Astrocyte of the spinal cord (primary cell): ENCODE measurements at regions not wholly inside any gene's neighbourhood (a gene's known extent, or its start where the extent isn't known, plus 50 kb on each side); places are given as distances from the start of the nearest gene placed in this dataset.

Source experiments
- DNase-seq: peaks from one replicate; pipeline ENCODE4 v3.0.0; 2011; ENCODE audit warnings: low read depth, low spot score
- H3K4me3 ChIP-seq: 2 replicates; pipeline ENCODE4 v1.5.1; 2011; ENCODE audit warnings: low read depth, mild to moderate bottlenecking, low read length, moderate library complexity
- CTCF ChIP-seq: IDR thresholded peaks from 2 replicates; pipeline ENCODE4 v1.5.1; 2012; ENCODE audit warnings: low read depth, mild to moderate bottlenecking, low read length, inconsistent platforms
- in situ Hi-C: cut with HindIII; loops from 2 replicates; pipeline ENCODE4 v1.10.0; 2017; ENCODE audit warnings: low sequenced_read_pairs

GRCh38 chr6:76789580-76789979 is 673.7 kb downstream of the HTR1B start:
- no peak overlapping the region for H3K4me3 ChIP-seq
- TF ChIP-seq CTCF, result no peak
- no peak for DNase-seq
- in situ Hi-C loops, result no loop called here

DNA sequence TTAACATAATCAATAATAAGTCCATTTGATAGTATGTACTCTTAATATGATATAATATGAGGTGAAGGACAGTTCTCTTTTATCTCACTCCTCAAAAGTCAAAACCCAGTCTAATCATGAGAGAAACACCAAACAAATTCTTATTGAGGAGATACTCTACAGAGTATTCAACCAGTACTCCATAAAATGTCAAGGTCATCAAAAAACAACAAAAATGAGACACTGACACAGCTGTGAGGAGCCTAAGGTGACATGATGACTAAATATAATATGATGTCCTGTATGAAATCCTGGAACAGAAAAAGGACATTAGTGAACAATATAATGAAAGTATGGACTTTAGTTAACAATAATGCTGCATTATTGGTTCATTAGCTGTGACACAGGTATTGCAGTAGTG is 675.1 kb downstream of the HTR1B start:
- DNase-seq, result no peak
- no peak overlapping the region for H3K4me3 ChIP-seq
- in situ Hi-C loops, result no loop called here
- TF ChIP-seq CTCF, result no peak

GRCh38 chr6:76779068-76779467 is 684.2 kb downstream of the HTR1B start:
- TF ChIP-seq CTCF, result no peak
- H3K4me3 ChIP-seq, result no peak overlapping the region
- in situ Hi-C loops, result no loop called here
- DNase-seq, result no peak

DNA sequence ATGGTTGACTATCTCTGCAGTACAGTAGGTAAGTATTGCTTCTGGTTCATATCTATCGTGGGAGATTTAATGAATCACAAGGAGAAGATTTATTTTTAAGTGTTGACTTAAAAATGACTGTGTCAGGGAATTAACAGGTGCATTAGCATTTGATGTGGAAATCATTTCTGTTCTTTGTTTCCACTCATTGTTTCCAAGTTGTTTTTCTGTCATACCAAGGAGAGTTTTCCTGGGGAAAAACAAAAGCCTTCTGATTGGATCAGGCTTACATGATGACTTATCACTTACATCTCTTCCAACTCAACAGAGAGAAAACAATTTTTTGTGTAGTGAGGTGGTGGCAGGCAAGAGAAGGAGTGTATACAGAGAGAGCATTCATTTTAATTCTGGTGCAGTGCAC is 686.4 kb downstream of the HTR1B start:
- in situ Hi-C loops, result no loop called here
- TF ChIP-seq CTCF, result no peak
- no peak for DNase-seq
- no peak overlapping the region for H3K4me3 ChIP-seq

DNA sequence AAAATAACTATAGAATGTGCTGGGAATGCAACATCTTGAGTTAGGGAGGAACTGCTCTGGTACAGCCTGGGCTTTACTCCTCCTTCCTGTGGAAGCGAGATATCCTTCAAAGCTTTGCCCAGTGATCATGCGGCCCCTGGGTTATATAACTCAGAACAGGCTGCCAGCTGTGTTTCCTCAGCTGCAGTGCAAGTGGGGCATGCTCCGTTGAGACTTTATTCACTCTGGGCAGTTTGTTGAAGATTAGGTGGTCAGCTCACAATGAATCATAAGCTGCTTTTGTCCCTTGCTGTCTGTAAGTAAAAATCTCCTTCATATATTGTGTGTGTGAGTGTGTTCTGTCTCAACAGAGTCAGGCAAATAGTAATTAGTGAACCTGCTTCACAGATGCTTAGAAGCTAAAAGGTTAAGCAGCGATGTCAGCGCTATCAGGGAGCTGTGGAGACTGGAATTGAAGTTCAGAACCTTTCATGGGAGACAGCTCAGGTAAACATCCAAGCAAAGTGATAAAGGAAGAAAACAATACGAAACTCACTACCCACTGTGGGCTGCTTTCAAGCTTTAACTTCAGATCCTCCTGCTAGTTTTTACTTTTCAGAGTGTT is 688.4 kb downstream of the HTR1B start:
- TF ChIP-seq CTCF, result no peak
- in situ Hi-C loops, result no loop called here
- no peak overlapping the region for H3K4me3 ChIP-seq
- DNase-seq, result no peak

GRCh38 chr6:76772951-76773350 is 690.3 kb downstream of the HTR1B start:
- no peak overlapping the region for H3K4me3 ChIP-seq
- DNase-seq, result no peak
- no peak for TF ChIP-seq CTCF
- in situ Hi-C loops, result no loop called here

DNA sequence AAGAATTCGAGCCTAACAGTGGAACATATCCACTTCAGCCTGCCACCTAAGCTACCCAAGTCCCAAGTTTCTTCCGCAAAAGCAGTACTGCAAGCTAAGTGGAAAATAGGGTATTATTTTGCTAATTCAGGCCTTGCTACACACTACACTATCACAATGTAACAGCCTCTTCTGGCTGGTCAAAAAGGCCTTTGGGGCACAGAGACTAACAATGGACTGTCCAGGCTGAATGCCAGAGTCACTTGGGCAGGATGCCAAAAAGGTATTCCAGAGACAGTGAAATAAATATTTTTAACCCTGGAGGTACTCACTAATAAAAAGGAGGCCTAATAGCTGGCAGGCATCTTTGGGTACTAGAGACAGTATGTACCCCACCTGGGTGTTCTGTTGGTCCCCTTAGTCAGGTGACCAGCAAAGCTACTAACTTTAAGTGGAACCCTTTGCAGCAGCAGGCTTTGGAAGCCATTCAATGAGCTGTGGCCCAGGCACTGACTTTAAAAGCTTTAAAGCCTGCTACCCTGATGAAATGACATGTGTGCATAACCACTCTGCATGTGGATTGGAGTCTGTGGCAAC is 692.1 kb downstream of the HTR1B start:
- no peak for TF ChIP-seq CTCF
- in situ Hi-C loops, result no loop called here
- H3K4me3 ChIP-seq, result no peak overlapping the region
- DNase-seq, result no peak
